ENCODE measurements at regions not wholly inside any gene's neighbourhood (a gene's known extent, or its start where the extent isn't known, plus 50 kb on each side); places are given as distances from the start of the nearest gene placed in this dataset.

DNA sequence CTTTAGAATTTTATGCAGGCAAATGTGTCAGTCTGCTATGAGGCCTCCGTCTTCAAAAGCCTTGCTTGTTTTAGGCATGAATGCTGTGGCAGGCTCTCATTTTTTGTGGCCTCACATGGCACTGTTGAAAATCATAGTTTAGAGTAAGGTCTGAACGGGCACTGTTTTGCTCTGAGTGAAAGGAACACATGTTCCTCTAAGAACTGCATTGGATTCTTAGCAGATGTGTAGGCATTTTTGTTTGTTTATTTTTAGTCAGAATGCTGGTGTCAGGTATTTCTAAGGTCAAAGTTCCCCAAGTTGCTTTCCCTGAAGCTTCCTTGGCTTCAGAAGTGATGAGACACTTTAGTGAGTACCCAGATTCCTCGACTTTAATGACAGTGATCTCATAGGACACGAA is 173.7 kb downstream of the HS3ST3B1 start:
- TF ChIP-seq, protein P1, sequence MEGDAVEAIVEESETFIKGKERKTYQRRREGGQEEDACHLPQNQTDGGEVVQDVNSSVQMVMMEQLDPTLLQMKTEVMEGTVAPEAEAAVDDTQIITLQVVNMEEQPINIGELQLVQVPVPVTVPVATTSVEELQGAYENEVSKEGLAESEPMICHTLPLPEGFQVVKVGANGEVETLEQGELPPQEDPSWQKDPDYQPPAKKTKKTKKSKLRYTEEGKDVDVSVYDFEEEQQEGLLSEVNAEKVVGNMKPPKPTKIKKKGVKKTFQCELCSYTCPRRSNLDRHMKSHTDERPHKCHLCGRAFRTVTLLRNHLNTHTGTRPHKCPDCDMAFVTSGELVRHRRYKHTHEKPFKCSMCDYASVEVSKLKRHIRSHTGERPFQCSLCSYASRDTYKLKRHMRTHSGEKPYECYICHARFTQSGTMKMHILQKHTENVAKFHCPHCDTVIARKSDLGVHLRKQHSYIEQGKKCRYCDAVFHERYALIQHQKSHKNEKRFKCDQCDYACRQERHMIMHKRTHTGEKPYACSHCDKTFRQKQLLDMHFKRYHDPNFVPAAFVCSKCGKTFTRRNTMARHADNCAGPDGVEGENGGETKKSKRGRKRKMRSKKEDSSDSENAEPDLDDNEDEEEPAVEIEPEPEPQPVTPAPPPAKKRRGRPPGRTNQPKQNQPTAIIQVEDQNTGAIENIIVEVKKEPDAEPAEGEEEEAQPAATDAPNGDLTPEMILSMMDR (IDR thresholded peaks at IDR 0.05; ENCODE audit: insufficient read depth, low read depth, low read length, missing control alignments): no peak
- DNase-seq (ENCODE audit: low read depth): peak; percentile 16
- no peak overlapping the region for H3K4me3 ChIP-seq (ENCODE audit: low read length)

DNA sequence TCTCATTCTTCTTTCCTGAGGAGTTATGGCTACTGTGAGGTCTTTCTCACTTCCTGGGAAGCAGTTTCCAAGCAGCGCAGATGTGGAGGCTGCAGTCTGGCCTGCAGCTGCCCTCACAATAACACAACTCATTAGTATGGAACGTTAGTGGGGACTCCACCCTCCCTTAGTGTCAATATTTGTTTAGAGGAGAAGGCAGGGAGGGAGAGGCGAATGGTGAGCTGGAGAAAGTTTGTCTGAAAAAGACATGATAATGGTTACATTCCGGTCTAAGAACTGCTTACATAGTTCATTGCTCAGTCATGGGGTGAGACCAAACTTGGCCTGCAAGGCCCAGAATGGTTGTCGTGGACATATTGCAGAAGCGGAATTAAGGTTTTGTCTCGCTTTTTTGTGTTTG is 170.2 kb downstream of the HS3ST3B1 start:
- no peak overlapping the region for H3K4me3 ChIP-seq (ENCODE audit: low read length)
- peak; percentile 82 for DNase-seq (ENCODE audit: low read depth)
- TF ChIP-seq, protein P1 (IDR thresholded peaks at IDR 0.05; ENCODE audit: insufficient read depth, low read depth, low read length, missing control alignments): no peak

DNA sequence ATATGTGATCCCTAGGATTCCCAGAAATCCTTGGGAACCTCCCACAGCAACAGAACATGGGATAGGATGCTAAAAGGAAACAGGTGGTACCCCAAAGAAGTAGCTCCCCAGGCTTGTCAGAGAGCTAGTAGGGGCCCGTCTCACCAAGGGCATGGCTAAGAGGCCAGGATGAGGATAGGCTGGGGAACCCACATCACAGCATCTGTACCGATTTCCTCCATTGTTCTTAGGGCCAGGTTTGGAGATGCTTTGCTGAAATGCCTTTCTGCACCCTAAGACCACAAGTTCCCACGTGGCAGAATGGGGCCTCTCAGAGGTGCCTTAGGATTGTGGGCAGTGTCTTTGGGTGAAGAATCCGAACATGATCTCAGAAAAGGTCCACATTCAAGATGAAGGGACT is 169.5 kb downstream of the HS3ST3B1 start:
- TF ChIP-seq, protein P1 (IDR thresholded peaks at IDR 0.05; ENCODE audit: insufficient read depth, low read depth, low read length, missing control alignments): no peak
- no peak overlapping the region for H3K4me3 ChIP-seq (ENCODE audit: low read length)
- no peak for DNase-seq (ENCODE audit: low read depth)

DNA sequence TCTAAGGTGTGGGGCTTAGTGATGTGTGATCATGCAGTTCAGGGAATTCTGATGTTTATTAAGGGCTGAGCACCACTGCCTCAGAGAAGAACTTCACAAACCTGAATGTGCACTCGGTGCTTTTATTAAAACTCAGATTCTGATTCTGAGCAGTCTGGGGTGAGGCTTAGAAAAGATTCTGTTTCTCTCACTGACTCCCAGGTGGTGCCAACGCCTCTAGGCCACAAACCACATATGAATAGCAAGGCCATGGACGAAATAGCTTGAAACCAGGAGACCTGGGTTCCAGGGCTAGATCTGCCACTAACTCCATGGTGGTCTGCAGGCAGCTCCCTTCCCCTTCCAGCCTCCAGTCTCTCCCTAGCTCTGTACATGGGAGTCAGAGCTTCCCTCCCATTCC is 169.1 kb downstream of the HS3ST3B1 start:
- no peak for DNase-seq (ENCODE audit: low read depth)
- no peak overlapping the region for H3K4me3 ChIP-seq (ENCODE audit: low read length)
- TF ChIP-seq, protein P1 (IDR thresholded peaks at IDR 0.05; ENCODE audit: insufficient read depth, low read depth, low read length, missing control alignments): no peak

DNA sequence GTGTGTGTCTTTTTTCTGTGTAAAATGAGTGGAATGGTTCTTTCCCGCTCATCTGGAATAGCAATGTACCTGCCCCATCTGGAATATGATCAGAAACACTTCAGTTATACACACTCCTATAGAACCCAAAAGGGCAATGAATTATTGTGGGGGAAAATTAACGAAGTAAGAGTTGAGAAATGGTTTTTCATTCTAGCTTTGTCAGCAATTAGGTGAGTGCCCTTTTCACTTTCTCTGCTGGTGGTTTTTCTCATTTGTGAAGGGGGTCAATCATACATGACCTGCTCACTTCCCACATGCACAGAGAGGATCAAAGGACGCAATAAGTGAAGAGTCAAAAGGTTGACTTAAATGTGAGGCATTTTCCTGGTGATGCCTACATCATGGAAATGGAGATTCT is 168.0 kb downstream of the HS3ST3B1 start:
- TF ChIP-seq, protein P1 (IDR thresholded peaks at IDR 0.05; ENCODE audit: insufficient read depth, low read depth, low read length, missing control alignments): no peak
- no peak overlapping the region for H3K4me3 ChIP-seq (ENCODE audit: low read length)
- no peak for DNase-seq (ENCODE audit: low read depth)

DNA sequence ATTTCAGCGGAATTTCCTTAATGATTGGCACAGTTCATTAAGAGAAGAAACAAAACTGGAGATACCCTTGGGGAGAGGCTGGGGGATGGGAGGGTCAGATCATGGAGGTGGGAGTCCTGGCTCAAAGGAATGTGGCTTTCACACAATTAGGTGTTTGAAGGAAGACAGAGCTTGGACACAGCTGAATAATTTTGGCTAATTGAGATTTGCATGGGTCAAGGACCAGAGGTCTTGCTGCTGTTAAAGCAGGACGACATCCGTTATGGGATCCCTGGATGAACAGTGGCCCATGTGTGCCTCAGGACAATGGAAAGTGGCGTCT is 160.3 kb downstream of the HS3ST3B1 start:
- H3K4me3 ChIP-seq (ENCODE audit: low read length): no peak overlapping the region
- TF ChIP-seq, protein P1 (IDR thresholded peaks at IDR 0.05; ENCODE audit: insufficient read depth, low read depth, low read length, missing control alignments): no peak
- no peak for DNase-seq (ENCODE audit: low read depth)

DNA sequence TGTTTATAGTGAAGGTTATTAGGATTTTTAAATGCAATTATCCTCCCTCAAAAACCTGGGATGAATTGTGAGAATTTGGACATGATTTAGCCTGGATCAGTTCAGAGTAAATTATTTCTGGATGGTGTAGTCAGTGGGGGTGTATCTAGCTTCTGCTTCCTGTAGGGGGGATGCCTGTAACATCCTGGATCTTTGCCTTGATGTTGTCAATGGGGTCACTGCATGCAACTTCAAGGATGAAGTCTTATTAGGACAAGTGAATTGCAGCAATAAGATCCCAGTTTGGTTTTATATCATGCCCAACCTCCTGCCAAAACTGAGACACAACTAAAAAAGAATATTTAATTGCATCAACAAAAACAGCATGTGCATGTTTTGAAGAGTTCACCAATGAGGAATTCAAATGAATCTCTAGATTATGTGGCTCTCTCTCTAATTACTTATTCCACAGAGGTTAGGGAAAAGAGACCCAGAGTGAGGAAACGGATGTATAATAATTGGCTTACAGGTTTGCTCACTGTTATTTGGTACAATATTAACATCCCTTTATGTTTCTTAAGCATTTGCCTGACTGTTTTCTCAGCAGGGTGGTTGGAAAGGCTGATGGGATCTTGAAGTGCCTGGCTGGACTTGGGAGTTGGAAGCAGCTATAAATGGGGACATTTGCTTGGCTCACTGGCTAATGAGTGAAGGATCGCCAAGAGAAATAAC is 159.8 kb downstream of the HS3ST3B1 start:
- no peak for DNase-seq (ENCODE audit: low read depth)
- no peak overlapping the region for H3K4me3 ChIP-seq (ENCODE audit: low read length)
- TF ChIP-seq, protein P1 (IDR thresholded peaks at IDR 0.05; ENCODE audit: insufficient read depth, low read depth, low read length, missing control alignments): no peak
